Stimulated activated CD8-positive, alpha-beta memory T cell treated with anti-CD3 and anti-CD28 coated beads, Interleukin-7, amount 100 ng/mL, for 4 hours (primary cell): ENCODE measurements at regions not wholly inside any gene's neighbourhood (a gene's known extent, or its start where the extent isn't known, plus 50 kb on each side); places are given as distances from the start of the nearest gene placed in this dataset.

Experiments used
- DNase-seq, 2 donors: peaks; one replicate each; pipeline ENCODE4 v3.0.0-alpha.2; 2020; ENCODE audit warnings: low read depth in 2 of 2

- no peak for DNase-seq
Observed at GRCh38 chr7:25392588-25393338, 164.5 kb upstream of the NPVF start.

- no peak for DNase-seq
Observed at GRCh38 chr7:25395976-25396375, 167.7 kb upstream of the NPVF start.

GRCh38 chr7:25396668-25397067 is 168.4 kb upstream of the NPVF start:
- no peak for DNase-seq

- no peak for DNase-seq
Observed at GRCh38 chr7:25398418-25398817, 170.1 kb upstream of the NPVF start.

- DNase-seq, result no peak
Observed at GRCh38 chr7:25399000-25399750, 170.9 kb upstream of the NPVF start.

GRCh38 chr7:25402532-25402931 is 174.2 kb upstream of the NPVF start:
- DNase-seq, result no peak

GRCh38 chr7:25405736-25406135 is 177.4 kb upstream of the NPVF start:
- no peak for DNase-seq

- DNase-seq, result no peak
Observed at GRCh38 chr7:25407053-25407452, 178.8 kb upstream of the NPVF start.

- no peak for DNase-seq
Observed at GRCh38 chr7:25408012-25408687, 179.9 kb upstream of the NPVF start.

- no peak for DNase-seq
Observed at GRCh38 chr7:25408876-25409275, 180.6 kb upstream of the NPVF start.

GRCh38 chr7:25409897-25410636 is 181.8 kb upstream of the NPVF start:
- DNase-seq, result no peak

GRCh38 chr7:25420771-25421170 is 192.5 kb upstream of the NPVF start:
- no peak for DNase-seq

GRCh38 chr7:25424113-25424512 is 195.8 kb upstream of the NPVF start:
- DNase-seq, result no peak

GRCh38 chr7:25424855-25425254 is 196.6 kb upstream of the NPVF start:
- DNase-seq, result no peak

- DNase-seq, result no peak
Observed at GRCh38 chr7:25427721-25428120, 199.4 kb upstream of the NPVF start.

GRCh38 chr7:25429731-25430130 is 201.4 kb upstream of the NPVF start:
- DNase-seq, result no peak

- no peak for DNase-seq
Observed at GRCh38 chr7:25430200-25430931, 202.1 kb upstream of the NPVF start.

- no peak for DNase-seq
Observed at GRCh38 chr7:25431956-25432450, 203.7 kb upstream of the NPVF start.

- DNase-seq, result no peak
Observed at GRCh38 chr7:25432807-25433206, 204.5 kb upstream of the NPVF start.

GRCh38 chr7:25436413-25436812 is 208.1 kb upstream of the NPVF start:
- DNase-seq, result no peak

- DNase-seq, result no peak
Observed at GRCh38 chr7:25437308-25437707, 209.0 kb upstream of the NPVF start.
